ENCODE measurements at regions not wholly inside any gene's neighbourhood (a gene's known extent, or its start where the extent isn't known, plus 50 kb on each side); places are given as distances from the start of the nearest gene placed in this dataset.

GRCh38 chr11:30684772-30685171 lies 98.6 kb upstream of the MPPED2 start:
- TF ChIP-seq POLR2A (IDR thresholded peaks at IDR 0.05), result no peak
- no peak for TF ChIP-seq CTCF (IDR thresholded peaks at IDR 0.05)
